Right cardiac atrium (tissue), 5 donors: ENCODE measurements at regions not wholly inside any gene's neighbourhood (a gene's known extent, or its start where the extent isn't known, plus 50 kb on each side); places are given as distances from the start of the nearest gene placed in this dataset.
A peak's percentile ranks its signal among the peaks of the same experiment; 100 is the strongest.
"Not testable (repeated sequence)": the region's sequence is repeated elsewhere in the genome, so short reads cannot be mapped to it uniquely, and the experiment has no call there.

Experiments
- ATAC-seq, 2 donors: fragments of 200-7000 bp; cut with Tn5 transposase; one replicate each; pipeline versions ENCODE4 v1.8.0 to v1.9.1; 2020; ENCODE audit warnings: moderate library complexity in 2 of 2, mild to moderate bottlenecking in 1 of 2
- DNase-seq, 3 donors: peaks; one replicate each; pipeline ENCODE4 v3.0.0-alpha.2; 2020
- H3K27ac ChIP-seq: one replicate; pipeline ENCODE4 v1.5.1; 2013; ENCODE audit warnings: mild to moderate bottlenecking, low read length, control low read depth, moderate library complexity
- H3K27me3 ChIP-seq: one replicate; pipeline ENCODE4 v1.6.1; 2013; ENCODE audit not compliant: control insufficient read depth, insufficient read depth
- H3K4me1 ChIP-seq: one replicate; pipeline ENCODE4 v1.6.1; 2013; ENCODE audit warnings: low read length; ENCODE audit not compliant: control insufficient read depth, insufficient read depth
- H3K4me3 ChIP-seq: one replicate; pipeline ENCODE4 v1.5.1; 2013; ENCODE audit warnings: low read length, control low read depth
- H3K9me3 ChIP-seq: one replicate; pipeline ENCODE4 v1.6.1; 2013; ENCODE audit warnings: low read length; ENCODE audit not compliant: control insufficient read depth
- WGBS: extraction: QIAGEN DNeasy Blood & Tissue Kit; methylation state at CpG from one replicate; pipeline ENCODE4 v1.1.7; 2013; 5-methylcytosine and 5-hydroxymethylcytosine counted together
- intact Hi-C, 4 donors: fragments of 100-400 bp; cut with DNase I; formaldehyde crosslinking; loops; one replicate each; pipeline versions ENCODE4 v1.11.0 to v1.14.0; 2022 to 2023
- donor health status: healthy with polysubstance abuse.
- donor health status: DM: no; HTN: yes; CAD: no.
- donor health status: DM: no; HTN: no; CAD: no.
- donor health status: DM: no; HTN: yes; CAD: no; lungs with severe emphysema.
- donor health status: DM: yes; HTN: yes; CAD: no.

- ATAC-seq, intact Hi-C loops, H3K4me1 ChIP-seq, H3K27me3 ChIP-seq, H3K9me3 ChIP-seq: not testable (repeated sequence)
- WGBS, result 76% methylated on average over 23 of the region's 23 CpGs
- peak overlapping the region; percentile 16 for H3K4me3 ChIP-seq
- peak in 1 of 3 donors; percentile 38 for DNase-seq
- peak overlapping the region; percentile 69 for H3K27ac ChIP-seq
Measured at GRCh38 chr10:38403347-38404117, 309.4 kb downstream of the ZNF37A start.

- DNase-seq, H3K4me1 ChIP-seq, ATAC-seq, intact Hi-C loops, H3K9me3 ChIP-seq, H3K27me3 ChIP-seq, H3K4me3 ChIP-seq, H3K27ac ChIP-seq: not testable (repeated sequence)
- WGBS, result 91% methylated on average over 1 of the region's 1 CpG
Measured at GRCh38 chr10:38423634-38424033, 329.5 kb downstream of the ZNF37A start.

DNA sequence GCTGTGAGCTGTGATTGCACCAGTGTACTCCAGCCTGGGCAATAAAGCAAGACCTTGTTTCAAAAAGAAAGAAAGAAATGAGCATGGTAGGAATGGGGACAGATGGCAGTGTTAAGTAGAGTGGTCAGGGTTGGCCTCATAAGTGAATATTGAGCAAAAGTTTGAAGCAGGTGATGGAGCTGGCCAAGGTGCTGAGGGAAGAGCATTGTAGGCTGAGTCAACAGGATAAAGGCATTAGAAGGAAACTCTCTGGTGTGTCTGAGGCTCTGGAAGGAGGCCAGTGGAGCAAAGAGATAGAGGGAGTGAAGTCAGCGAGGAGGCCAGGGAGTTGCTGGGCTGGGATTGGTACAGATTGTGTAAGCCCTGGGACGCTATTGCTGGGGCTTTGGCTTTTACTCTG is 336.1 kb downstream of the ZNF37A start:
- not testable (repeated sequence) for H3K27ac ChIP-seq
- 90% methylated on average over 2 of the region's 2 CpGs for WGBS

DNA sequence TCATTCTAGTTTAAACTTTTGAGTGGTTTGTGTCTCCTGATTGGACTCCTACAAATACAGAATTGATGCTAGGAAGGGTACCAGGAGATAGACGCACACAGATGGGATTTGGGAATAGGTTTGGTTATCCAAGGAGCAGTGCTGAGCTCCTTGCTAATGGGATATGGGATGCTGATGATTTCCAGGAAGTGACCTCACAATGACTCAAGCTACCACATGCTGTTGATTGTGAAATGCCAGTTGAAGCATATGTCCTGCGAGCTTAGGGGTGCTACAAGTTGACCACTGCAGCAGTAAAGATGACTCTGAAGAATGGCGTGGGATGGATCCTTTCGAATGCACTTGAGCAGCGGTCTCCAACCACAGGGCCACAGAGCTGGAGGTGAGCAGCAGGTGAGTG is 343.2 kb downstream of the ZNF37A start:
- H3K4me1 ChIP-seq, ATAC-seq, H3K27me3 ChIP-seq, DNase-seq, intact Hi-C loops, H3K4me3 ChIP-seq, H3K27ac ChIP-seq, H3K9me3 ChIP-seq: not testable (repeated sequence)
- 96% methylated on average over 4 of the region's 5 CpGs for WGBS

More for the DNA sequence above, 336.1 kb downstream of the ZNF37A start:
- H3K4me1 ChIP-seq, H3K27me3 ChIP-seq, intact Hi-C loops, H3K9me3 ChIP-seq, H3K4me3 ChIP-seq, ATAC-seq, DNase-seq: not testable (repeated sequence)

GRCh38 chr10:38448614-38449355 is 354.6 kb downstream of the ZNF37A start:
- H3K27ac ChIP-seq, H3K4me3 ChIP-seq, intact Hi-C loops, H3K27me3 ChIP-seq, ATAC-seq, H3K4me1 ChIP-seq, H3K9me3 ChIP-seq: not testable (repeated sequence)
- peak in 1 of 3 donors; percentile 26 for DNase-seq
- 92% methylated on average over 22 of the region's 22 CpGs for WGBS

GRCh38 chr10:38449618-38450017 is 355.5 kb downstream of the ZNF37A start:
- intact Hi-C loops, DNase-seq, ATAC-seq, H3K9me3 ChIP-seq, H3K27ac ChIP-seq, H3K4me3 ChIP-seq, H3K27me3 ChIP-seq, H3K4me1 ChIP-seq: not testable (repeated sequence)
- 97% methylated on average over 21 of the region's 21 CpGs for WGBS

DNA sequence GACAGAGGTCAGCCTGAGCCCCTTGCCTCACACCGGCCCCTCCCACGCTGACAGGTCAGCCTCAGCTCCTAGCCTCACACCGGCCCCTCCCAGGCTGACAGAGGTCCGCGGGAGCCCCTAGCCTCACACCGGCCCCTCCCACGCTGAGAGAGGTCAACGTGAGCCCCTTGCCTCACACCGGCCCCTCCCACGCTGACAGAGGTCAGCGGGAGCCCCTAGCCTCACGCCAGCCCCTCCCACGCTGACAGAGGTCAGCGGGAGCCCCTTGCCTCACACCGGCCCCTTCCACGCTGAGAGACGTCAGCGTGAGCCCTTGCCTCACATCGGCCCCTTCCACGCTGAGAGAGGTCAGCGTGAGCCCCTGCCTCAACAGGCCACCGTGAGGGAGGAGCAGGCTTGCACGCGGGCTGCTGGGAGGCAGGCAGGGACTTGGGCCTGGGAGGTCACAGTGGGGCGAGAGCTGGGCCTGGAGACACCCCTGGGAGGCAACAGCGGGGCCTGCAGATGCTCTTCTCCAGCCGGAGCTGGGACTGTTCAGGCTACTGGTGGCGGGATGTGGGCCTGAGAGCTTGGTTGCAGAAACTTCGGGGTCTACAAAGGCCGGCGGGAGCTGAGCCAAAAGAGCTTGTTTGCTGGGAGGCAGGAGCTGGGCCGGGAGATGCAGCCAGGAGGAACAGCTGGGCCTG is 356.4 kb downstream of the ZNF37A start:
- H3K4me1 ChIP-seq, intact Hi-C loops, ATAC-seq, H3K27me3 ChIP-seq, H3K4me3 ChIP-seq, H3K9me3 ChIP-seq, H3K27ac ChIP-seq, DNase-seq: not testable (repeated sequence)
- 96% methylated on average over 32 of the region's 32 CpGs for WGBS

DNA sequence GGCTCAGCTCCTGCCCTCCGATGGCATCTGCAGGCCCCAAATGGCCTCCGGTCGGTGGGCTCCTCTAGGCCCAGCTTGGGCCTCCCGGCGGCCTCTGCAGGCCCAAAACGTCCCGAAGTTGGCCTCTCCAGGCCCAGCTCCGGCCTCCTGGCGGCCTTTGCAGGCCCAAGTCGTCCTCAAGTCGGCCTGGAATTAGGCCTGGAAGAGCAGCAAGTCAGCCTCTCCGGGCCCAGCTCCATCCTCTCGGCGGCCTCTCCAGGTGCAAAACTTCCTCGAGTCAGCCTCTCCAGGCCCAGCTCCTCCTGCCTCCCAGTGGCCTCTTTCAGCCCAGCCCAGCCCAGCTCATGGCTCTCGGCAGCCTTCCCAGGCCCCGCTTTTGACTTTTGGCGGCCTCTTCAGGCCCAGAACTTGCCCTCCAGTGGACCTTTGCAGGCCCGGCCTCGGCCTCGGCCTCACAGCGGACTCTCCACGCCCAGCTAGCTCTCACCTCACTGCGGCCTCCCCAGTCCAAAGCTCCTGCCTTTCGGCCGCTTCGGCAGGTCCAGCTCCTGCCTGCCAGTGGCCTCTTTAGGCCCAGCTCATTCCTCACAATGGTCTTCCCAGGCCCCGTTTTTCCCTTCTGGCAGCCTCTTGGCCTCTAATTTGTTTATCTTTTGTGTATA is 357.3 kb downstream of the ZNF37A start:
- DNase-seq, H3K9me3 ChIP-seq, intact Hi-C loops, H3K27me3 ChIP-seq, H3K4me1 ChIP-seq, ATAC-seq, H3K27ac ChIP-seq, H3K4me3 ChIP-seq: not testable (repeated sequence)
- 95% methylated on average over 28 of the region's 28 CpGs for WGBS
